MCF 10A (cell line): ENCODE measurements at regions not wholly inside any gene's neighbourhood (a gene's known extent, or its start where the extent isn't known, plus 50 kb on each side); places are given as distances from the start of the nearest gene placed in this dataset.

ENCODE experiments used
- BruUV-seq: library from RNA; stranded (reverse); fragments of 400-500 nt; replicated peaks from 2 replicates; lab custom pipeline; 2021; lab: Mats Ljungman, UMichigan
- CTCF ChIA-PET: fragments of 300-600 bp; sonication (Branson Sonifier 250); formaldehyde crosslinking; extraction: SDS; loops from one replicate; lab custom pipeline; 2021; ENCODE audit warnings: antibody characterized with exemption, inconsistent platforms; lab: Yijun Ruan, JAX
- POLR2A ChIA-PET: fragments of 300-600, 350-650 bp; sonication (Branson Sonifier 250); formaldehyde crosslinking; extraction: SDS; loops from one replicate; lab custom pipeline; 2020; ENCODE audit warnings: antibody characterized with exemption, inconsistent platforms; lab: Yijun Ruan, JAX
- DNase-seq: peaks from one replicate; pipeline ENCODE4 v3.0.0-alpha.2; 2018; ENCODE audit not compliant: unreplicated experiment
- H3K27ac Mint-ChIP-seq: one replicate; pipeline ENCODE4 v1.8.0; 2022; ENCODE audit warnings: mild to moderate bottlenecking, low read depth, mixed read lengths; ENCODE audit not compliant: unreplicated experiment
- H3K27me3 Mint-ChIP-seq: one replicate; pipeline ENCODE4 v1.8.0; 2022; ENCODE audit warnings: mixed read lengths; ENCODE audit not compliant: insufficient read depth, unreplicated experiment
- H3K36me3 Mint-ChIP-seq: one replicate; pipeline ENCODE4 v1.8.0; 2022; ENCODE audit warnings: mild to moderate bottlenecking, moderate library complexity, mixed read lengths; ENCODE audit not compliant: insufficient read depth, unreplicated experiment
- H3K4me1 Mint-ChIP-seq: one replicate; pipeline ENCODE4 v1.8.0; 2022; ENCODE audit warnings: mixed read lengths; ENCODE audit not compliant: insufficient read depth, unreplicated experiment
- H3K4me3 Mint-ChIP-seq: one replicate; pipeline ENCODE4 v1.8.0; 2022; ENCODE audit warnings: mild to moderate bottlenecking, moderate library complexity, mixed read lengths; ENCODE audit not compliant: unreplicated experiment
- H3K9me3 Mint-ChIP-seq: one replicate; pipeline ENCODE4 v1.8.0; 2022; ENCODE audit warnings: mixed read lengths; ENCODE audit not compliant: unreplicated experiment
- intact Hi-C: fragments of 100-400 bp; cut with micrococcal nuclease; formaldehyde crosslinking; loops from 2 replicates; pipeline ENCODE4 v1.14.1; 2022
- TF ChIP-seq, protein P1 (sequence below): fragments of 200-600 bp; IDR thresholded peaks from one replicate; pipeline ENCODE4 v1.8.0; 2022; ENCODE audit warnings: antibody characterized with exemption, mild to moderate bottlenecking; ENCODE audit not compliant: unreplicated experiment

DNA sequence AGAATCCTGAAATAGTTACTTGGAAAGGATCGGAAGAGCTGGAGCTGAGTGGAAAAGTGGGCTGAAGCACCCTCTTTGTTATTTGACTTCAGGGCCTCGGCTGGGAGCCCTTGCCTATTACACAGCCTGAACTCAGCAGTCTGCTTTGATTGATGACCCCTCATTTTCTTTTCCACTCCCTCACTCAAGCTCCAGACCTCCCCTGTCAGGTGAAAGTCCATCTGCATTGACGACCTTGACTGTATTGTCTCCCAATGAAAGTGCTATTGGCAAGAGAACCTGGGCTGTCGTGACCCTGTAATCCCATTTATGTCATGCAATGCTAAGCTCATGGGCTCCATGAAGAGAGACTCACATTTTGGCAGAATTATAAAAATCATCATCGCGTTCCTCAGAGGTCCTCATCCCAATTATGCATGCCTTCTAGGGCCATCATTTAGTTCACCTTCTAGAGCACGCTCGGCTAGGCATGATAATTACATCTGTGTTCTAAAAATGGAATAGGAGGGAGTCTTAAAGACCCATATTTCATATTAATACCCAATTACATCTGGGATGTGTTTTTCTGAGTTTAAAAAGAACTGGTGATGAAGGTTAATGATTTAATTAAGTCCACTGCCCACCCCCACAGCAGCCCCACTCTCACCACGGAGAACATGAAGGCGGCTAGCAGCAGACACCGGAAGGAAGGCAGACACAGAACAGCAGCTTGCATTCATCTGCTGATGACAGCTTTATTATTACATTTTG lies 472.5 kb downstream of the PID1 start:
- POLR2A ChIA-PET = no interaction called here
- intact Hi-C loops = no loop called here
- TF ChIP-seq, protein P1, sequence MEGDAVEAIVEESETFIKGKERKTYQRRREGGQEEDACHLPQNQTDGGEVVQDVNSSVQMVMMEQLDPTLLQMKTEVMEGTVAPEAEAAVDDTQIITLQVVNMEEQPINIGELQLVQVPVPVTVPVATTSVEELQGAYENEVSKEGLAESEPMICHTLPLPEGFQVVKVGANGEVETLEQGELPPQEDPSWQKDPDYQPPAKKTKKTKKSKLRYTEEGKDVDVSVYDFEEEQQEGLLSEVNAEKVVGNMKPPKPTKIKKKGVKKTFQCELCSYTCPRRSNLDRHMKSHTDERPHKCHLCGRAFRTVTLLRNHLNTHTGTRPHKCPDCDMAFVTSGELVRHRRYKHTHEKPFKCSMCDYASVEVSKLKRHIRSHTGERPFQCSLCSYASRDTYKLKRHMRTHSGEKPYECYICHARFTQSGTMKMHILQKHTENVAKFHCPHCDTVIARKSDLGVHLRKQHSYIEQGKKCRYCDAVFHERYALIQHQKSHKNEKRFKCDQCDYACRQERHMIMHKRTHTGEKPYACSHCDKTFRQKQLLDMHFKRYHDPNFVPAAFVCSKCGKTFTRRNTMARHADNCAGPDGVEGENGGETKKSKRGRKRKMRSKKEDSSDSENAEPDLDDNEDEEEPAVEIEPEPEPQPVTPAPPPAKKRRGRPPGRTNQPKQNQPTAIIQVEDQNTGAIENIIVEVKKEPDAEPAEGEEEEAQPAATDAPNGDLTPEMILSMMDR = no peak
- H3K4me3 Mint-ChIP-seq = no peak overlapping the region
- H3K9me3 Mint-ChIP-seq = no peaks in the 10 kb centered on the region
- H3K27me3 Mint-ChIP-seq = no peaks in the 10 kb centered on the region
- BruUV-seq = no TSS peak
- H3K36me3 Mint-ChIP-seq = no peaks in the 10 kb centered on the region
- DNase-seq = no peak
- CTCF ChIA-PET = interaction anchor here (0.6 kb wide), 1 partner anchor 790 kb away, joined by 3 read pairs; no protein-coding TSS in a partner anchor
- H3K27ac Mint-ChIP-seq = no peak overlapping the region
- H3K4me1 Mint-ChIP-seq = no peaks in the 10 kb centered on the region

DNA sequence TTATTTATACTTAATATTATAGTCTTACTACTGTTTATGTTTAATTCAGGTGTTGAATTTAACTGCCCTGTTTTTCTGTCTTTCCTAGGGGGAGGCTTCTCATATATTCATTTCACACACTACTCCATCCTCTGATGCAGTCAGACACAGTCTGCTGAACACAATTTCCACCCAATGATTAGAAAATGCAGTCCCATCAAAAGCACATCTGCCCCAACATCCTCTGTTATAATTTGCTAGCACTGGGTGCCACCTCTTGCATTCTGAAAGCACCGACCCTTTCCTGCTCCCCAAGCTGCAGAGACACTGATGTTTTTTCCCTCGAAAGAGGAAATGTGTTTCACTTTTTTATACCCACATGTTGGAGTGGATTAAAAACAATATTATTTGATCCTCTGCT lies 474.7 kb downstream of the PID1 start:
- Mint-ChIP-seq H3K4me3 (no peak overlapping the region), H3K27me3 (no peaks in the 10 kb centered on the region), H3K27ac (no peak overlapping the region), H3K4me1 (no peaks in the 10 kb centered on the region), H3K36me3 (no peaks in the 10 kb centered on the region), H3K9me3 (no peaks in the 10 kb centered on the region)
- TF ChIP-seq, protein P1 = no peak
- POLR2A ChIA-PET = no interaction called here
- CTCF ChIA-PET = interaction anchor here (1.0 kb wide), 1 partner anchor 116 kb away, joined by 3 read pairs; no protein-coding TSS in a partner anchor
- BruUV-seq = no TSS peak
- DNase-seq = no peak
- intact Hi-C loops = no loop called here

DNA sequence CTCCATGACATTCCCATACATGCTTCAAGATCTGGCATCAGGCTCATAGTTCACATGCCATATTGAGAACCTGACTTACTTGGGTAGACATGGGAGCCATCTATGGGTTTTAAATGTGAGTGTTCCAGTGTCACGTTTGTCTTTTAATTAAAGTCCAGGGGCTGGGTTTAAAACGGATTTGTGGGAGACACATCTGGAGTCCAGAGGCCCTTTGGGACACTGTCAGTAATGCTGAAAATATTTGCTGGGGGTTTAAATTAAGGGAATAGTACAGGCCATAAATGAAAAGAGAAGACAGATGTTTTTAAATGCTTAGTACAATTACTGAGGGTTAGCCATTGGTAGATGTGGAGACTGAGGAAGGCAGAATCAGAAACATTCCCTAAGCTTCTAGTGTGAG lies 478.0 kb downstream of the PID1 start:
- Mint-ChIP-seq H3K4me1 (no peaks in the 10 kb centered on the region), H3K36me3 (no peaks in the 10 kb centered on the region), H3K4me3 (no peak overlapping the region), H3K27ac (no peak overlapping the region), H3K9me3 (no peaks in the 10 kb centered on the region), H3K27me3 (no peaks in the 10 kb centered on the region)
- TF ChIP-seq, protein P1 = no peak
- ChIA-PET POLR2A (no interaction called here), CTCF (interaction anchor here (0.6 to 0.7 kb wide), 4 partner anchors 44 to 1028 kb away, joined by 3 read pairs; no protein-coding TSS in a partner anchor)
- intact Hi-C loops = no loop called here
- no TSS peak for BruUV-seq
- DNase-seq = no peak

DNA sequence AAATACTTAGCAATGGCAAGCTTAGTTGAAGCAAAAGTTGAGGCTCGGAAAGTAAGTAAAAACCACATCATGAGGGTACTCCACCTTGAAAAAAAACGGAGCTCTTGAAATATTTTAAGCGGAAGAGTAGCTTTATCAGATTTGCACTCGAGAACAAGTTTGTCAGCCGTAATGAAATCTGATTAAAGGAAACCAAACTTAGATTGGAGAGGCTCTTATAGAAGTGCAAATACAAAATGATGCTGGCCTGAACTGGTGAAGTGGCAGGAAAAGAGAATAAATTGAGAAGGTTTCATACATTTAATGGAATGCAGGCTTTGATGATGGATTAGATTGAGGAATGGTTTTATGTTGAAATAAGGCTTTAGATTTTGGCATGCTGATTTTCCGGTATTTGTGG lies 484.2 kb downstream of the PID1 start:
- Mint-ChIP-seq H3K9me3 (no peaks in the 10 kb centered on the region), H3K4me3 (no peak overlapping the region), H3K27ac (no peak overlapping the region), H3K27me3 (no peaks in the 10 kb centered on the region), H3K4me1 (no peaks in the 10 kb centered on the region), H3K36me3 (no peaks in the 10 kb centered on the region)
- ChIA-PET CTCF (interaction anchor here (0.7 kb wide), 1 partner anchor 791 kb away, joined by 3 read pairs; no protein-coding TSS in a partner anchor), POLR2A (no interaction called here)
- DNase-seq = no peak
- BruUV-seq = no TSS peak
- intact Hi-C loops = no loop called here
- TF ChIP-seq, protein P1 = no peak
